ENCODE measurements at regions not wholly inside any gene's neighbourhood (a gene's known extent, or its start where the extent isn't known, plus 50 kb on each side); places are given as distances from the start of the nearest gene placed in this dataset.

GRCh38 chr4:18394656-18395055, 373.1 kb upstream of the LCORL start:
- H3K4me1 ChIP-seq (ENCODE audit: control insufficient read depth in 1 of 2, insufficient read depth in 2 of 2, low read length in 2 of 2) = peaks cover 4 to 12% of the 10 kb centered on the region in 2 experiments
- no peak overlapping the region for H4K91ac ChIP-seq (ENCODE audit: low read depth, low read length)
- H3K79me1 ChIP-seq (ENCODE audit: low read length) = peaks cover 9% of the 10 kb centered on the region
- DNase-seq = peak; percentile 33 to 80
- H3K27me3 ChIP-seq (ENCODE audit: insufficient read depth, low read length) = no peaks in the 10 kb centered on the region
- H3K14ac ChIP-seq (ENCODE audit: low read length) = no peak overlapping the region
- H2BK5ac ChIP-seq (ENCODE audit: low read depth, low read length, poor library complexity) = no peak overlapping the region
- no peak overlapping the region for H3K18ac ChIP-seq (ENCODE audit: low read length)
- H3K27ac ChIP-seq (ENCODE audit: low read depth, low read length) = peak overlapping the region; percentile 53
- no peaks in the 10 kb centered on the region for H3K9me3 ChIP-seq (ENCODE audit: insufficient read depth, low read depth, low read length)
- no peak overlapping the region for H2BK12ac ChIP-seq (ENCODE audit: low read length)
- H3K4me3 ChIP-seq (ENCODE audit: low read depth, low read length) = no peak overlapping the region
- H2AFZ ChIP-seq (ENCODE audit: insufficient read depth, low read length, poor library complexity) = no peak overlapping the region
- no peak overlapping the region for H3K9ac ChIP-seq (ENCODE audit: low read length)
- H3K23ac ChIP-seq (ENCODE audit: low read length) = no peak overlapping the region
- H4K12ac ChIP-seq (ENCODE audit: low read depth, low read length) = no peak overlapping the region
- H3K79me2 ChIP-seq (ENCODE audit: control insufficient read depth, insufficient read depth, low read length, poor library complexity) = no peaks in the 10 kb centered on the region
- no peak overlapping the region for H4K8ac ChIP-seq (ENCODE audit: low read depth, low read length)
- no CpG with 5 or more reads among the region's 1 CpG for WGBS (ENCODE audit: extremely low coverage, insufficient coverage, insufficient read length)
- H2AK5ac ChIP-seq (ENCODE audit: low read length) = no peak overlapping the region
- no peak overlapping the region for H2BK120ac ChIP-seq (ENCODE audit: insufficient read depth, low read length, poor library complexity)
- no peak overlapping the region for H3K4ac ChIP-seq (ENCODE audit: low read depth, low read length)
- H3K36me3 ChIP-seq (ENCODE audit: control insufficient read depth in 1 of 2, insufficient read depth in 2 of 2, low read length in 2 of 2) = no peaks in the 10 kb centered on the region
- H3K4me2 ChIP-seq (ENCODE audit: low read length) = no peak overlapping the region

GRCh38 chr4:18391354-18391728, 369.8 kb upstream of the LCORL start:
- Histone ChIP-seq H2BK120ac (ENCODE audit: insufficient read depth, low read length, poor library complexity) (no peak overlapping the region), H3K27me3 (ENCODE audit: insufficient read depth, low read length) (no peaks in the 10 kb centered on the region), H2BK5ac (ENCODE audit: low read depth, low read length, poor library complexity) (no peak overlapping the region), H3K79me1 (ENCODE audit: low read length) (peaks cover 10% of the 10 kb centered on the region), H2BK12ac (ENCODE audit: low read length) (no peak overlapping the region), H2AFZ (ENCODE audit: insufficient read depth, low read length, poor library complexity) (no peak overlapping the region), H3K9me3 (ENCODE audit: insufficient read depth, low read depth, low read length) (no peaks in the 10 kb centered on the region), H3K4me3 (ENCODE audit: low read depth, low read length) (no peak overlapping the region), H4K12ac (ENCODE audit: low read depth, low read length) (no peak overlapping the region), H3K4me1 (ENCODE audit: control insufficient read depth in 1 of 2, insufficient read depth in 2 of 2, low read length in 2 of 2) (peaks cover 2 to 5% of the 10 kb centered on the region in 2 experiments), H3K18ac (ENCODE audit: low read length) (no peak overlapping the region), H3K79me2 (ENCODE audit: control insufficient read depth, insufficient read depth, low read length, poor library complexity) (no peaks in the 10 kb centered on the region), H2AK5ac (ENCODE audit: low read length) (no peak overlapping the region), H4K8ac (ENCODE audit: low read depth, low read length) (no peak overlapping the region), H3K14ac (ENCODE audit: low read length) (no peak overlapping the region), H3K4ac (ENCODE audit: low read depth, low read length) (no peak overlapping the region), H3K23ac (ENCODE audit: low read length) (no peak overlapping the region), H4K91ac (ENCODE audit: low read depth, low read length) (no peak overlapping the region), H3K9ac (ENCODE audit: low read length) (no peak overlapping the region), H3K27ac (ENCODE audit: low read depth, low read length) (no peak overlapping the region), H3K4me2 (ENCODE audit: low read length) (no peak overlapping the region), H3K36me3 (ENCODE audit: control insufficient read depth in 1 of 2, insufficient read depth in 2 of 2, low read length in 2 of 2) (no peaks in the 10 kb centered on the region)
- no CpG with 5 or more reads among the region's 1 CpG for WGBS (ENCODE audit: extremely low coverage, insufficient coverage, insufficient read length)
- no peak for DNase-seq

- peak overlapping the region; percentile 34 for H4K8ac ChIP-seq (ENCODE audit: low read depth, low read length)
- peak in 1 of 2 donors; percentile 31 for DNase-seq
- no peak overlapping the region for H3K18ac ChIP-seq (ENCODE audit: low read length)
- no peaks in the 10 kb centered on the region for H3K36me3 ChIP-seq (ENCODE audit: control insufficient read depth in 1 of 2, insufficient read depth in 2 of 2, low read length in 2 of 2)
- no peak overlapping the region for H4K12ac ChIP-seq (ENCODE audit: low read depth, low read length)
- H3K9ac ChIP-seq (ENCODE audit: low read length) = no peak overlapping the region
- no peak overlapping the region for H2AK5ac ChIP-seq (ENCODE audit: low read length)
- H2BK120ac ChIP-seq (ENCODE audit: insufficient read depth, low read length, poor library complexity) = no peak overlapping the region
- H2AFZ ChIP-seq (ENCODE audit: insufficient read depth, low read length, poor library complexity) = no peak overlapping the region
- H3K4ac ChIP-seq (ENCODE audit: low read depth, low read length) = no peak overlapping the region
- WGBS (ENCODE audit: extremely low coverage, insufficient coverage, insufficient read length) = no CpG with 5 or more reads among the region's 4 CpGs
- H3K4me1 ChIP-seq (ENCODE audit: control insufficient read depth in 1 of 2, insufficient read depth in 2 of 2, low read length in 2 of 2) = peaks cover 2 to 4% of the 10 kb centered on the region in 2 experiments
- H3K14ac ChIP-seq (ENCODE audit: low read length) = no peak overlapping the region
- H3K23ac ChIP-seq (ENCODE audit: low read length) = no peak overlapping the region
- H3K4me3 ChIP-seq (ENCODE audit: low read depth, low read length) = no peak overlapping the region
- H4K91ac ChIP-seq (ENCODE audit: low read depth, low read length) = no peak overlapping the region
- H3K27me3 ChIP-seq (ENCODE audit: insufficient read depth, low read length) = no peaks in the 10 kb centered on the region
- H3K27ac ChIP-seq (ENCODE audit: low read depth, low read length) = peak overlapping the region; percentile 57
- peak overlapping the region; percentile 53 for H2BK5ac ChIP-seq (ENCODE audit: low read depth, low read length, poor library complexity)
- H3K9me3 ChIP-seq (ENCODE audit: insufficient read depth, low read depth, low read length) = no peaks in the 10 kb centered on the region
- no peaks in the 10 kb centered on the region for H3K79me2 ChIP-seq (ENCODE audit: control insufficient read depth, insufficient read depth, low read length, poor library complexity)
- peak overlapping the region; percentile 79 for H2BK12ac ChIP-seq (ENCODE audit: low read length)
- peaks cover 10% of the 10 kb centered on the region for H3K79me1 ChIP-seq (ENCODE audit: low read length)
- H3K4me2 ChIP-seq (ENCODE audit: low read length) = no peak overlapping the region
Measured at GRCh38 chr4:18390655-18391353, 369.2 kb upstream of the LCORL start.

GRCh38 chr4:18389115-18389514, 367.6 kb upstream of the LCORL start:
- peaks cover 0 to 3% of the 10 kb centered on the region in 2 experiments for H3K4me1 ChIP-seq (ENCODE audit: control insufficient read depth in 1 of 2, insufficient read depth in 2 of 2, low read length in 2 of 2)
- peaks cover 8% of the 10 kb centered on the region for H3K79me1 ChIP-seq (ENCODE audit: low read length)
- no peaks in the 10 kb centered on the region for H3K36me3 ChIP-seq (ENCODE audit: control insufficient read depth in 1 of 2, insufficient read depth in 2 of 2, low read length in 2 of 2)
- no peak overlapping the region for H2AFZ ChIP-seq (ENCODE audit: insufficient read depth, low read length, poor library complexity)
- no peak overlapping the region for H3K23ac ChIP-seq (ENCODE audit: low read length)
- no peak overlapping the region for H3K27ac ChIP-seq (ENCODE audit: low read depth, low read length)
- no peak overlapping the region for H2AK5ac ChIP-seq (ENCODE audit: low read length)
- no peaks in the 10 kb centered on the region for H3K79me2 ChIP-seq (ENCODE audit: control insufficient read depth, insufficient read depth, low read length, poor library complexity)
- no peak overlapping the region for H4K8ac ChIP-seq (ENCODE audit: low read depth, low read length)
- no peak overlapping the region for H3K18ac ChIP-seq (ENCODE audit: low read length)
- no peak overlapping the region for H3K4me3 ChIP-seq (ENCODE audit: low read depth, low read length)
- no peaks in the 10 kb centered on the region for H3K27me3 ChIP-seq (ENCODE audit: insufficient read depth, low read length)
- no peak overlapping the region for H3K4ac ChIP-seq (ENCODE audit: low read depth, low read length)
- no peak overlapping the region for H3K14ac ChIP-seq (ENCODE audit: low read length)
- peak overlapping the region; percentile 69 for H2BK12ac ChIP-seq (ENCODE audit: low read length)
- no peaks in the 10 kb centered on the region for H3K9me3 ChIP-seq (ENCODE audit: insufficient read depth, low read depth, low read length)
- H3K9ac ChIP-seq (ENCODE audit: low read length) = no peak overlapping the region
- no CpG with 5 or more reads among the region's 2 CpGs for WGBS (ENCODE audit: extremely low coverage, insufficient coverage, insufficient read length)
- no peak for DNase-seq
- no peak overlapping the region for H4K12ac ChIP-seq (ENCODE audit: low read depth, low read length)
- no peak overlapping the region for H2BK120ac ChIP-seq (ENCODE audit: insufficient read depth, low read length, poor library complexity)
- no peak overlapping the region for H2BK5ac ChIP-seq (ENCODE audit: low read depth, low read length, poor library complexity)
- no peak overlapping the region for H3K4me2 ChIP-seq (ENCODE audit: low read length)
- H4K91ac ChIP-seq (ENCODE audit: low read depth, low read length) = no peak overlapping the region
